ENCODE measurements at regions not wholly inside any gene's neighbourhood (a gene's known extent, or its start where the extent isn't known, plus 50 kb on each side); places are given as distances from the start of the nearest gene placed in this dataset.

DNA sequence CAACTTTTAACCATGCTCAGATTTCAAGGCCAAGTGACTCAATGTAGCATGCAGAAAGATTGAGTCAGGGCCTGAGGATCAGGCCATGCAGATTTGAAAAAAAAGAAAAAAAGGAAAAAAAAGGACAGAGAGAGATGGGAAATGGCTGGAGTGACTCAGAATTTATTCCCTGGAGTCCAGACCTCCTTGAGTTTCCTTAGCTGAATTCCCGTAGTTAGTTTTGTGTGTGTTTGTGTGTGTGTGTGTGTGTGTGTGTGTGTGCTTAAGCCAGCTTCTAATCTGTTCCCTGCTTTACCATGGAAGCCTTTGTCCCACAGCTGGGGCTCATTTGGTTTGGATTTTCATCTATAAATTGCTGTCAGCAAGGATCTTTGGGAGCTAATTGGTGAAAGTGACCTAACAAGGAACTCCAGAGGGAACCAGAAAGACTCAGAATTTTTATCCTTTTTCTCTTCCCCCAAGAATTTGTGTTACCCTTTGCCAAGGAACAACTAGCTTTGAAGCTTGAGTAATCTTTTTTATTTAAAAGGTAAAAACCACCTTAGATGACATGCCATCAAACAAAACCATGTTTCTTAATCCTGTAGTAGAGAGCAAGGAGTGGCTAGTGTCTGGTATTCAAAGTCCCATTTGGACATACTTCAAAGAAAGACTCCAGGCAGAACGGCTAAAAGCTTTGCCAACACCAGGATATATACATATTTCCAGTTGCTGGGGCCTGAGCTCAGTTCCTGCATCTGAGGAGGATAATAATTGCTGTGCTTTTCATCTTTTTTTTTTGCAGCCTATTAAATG lies 109.0 kb upstream of the DDIT4L start:
- TF ChIP-seq, protein P1, sequence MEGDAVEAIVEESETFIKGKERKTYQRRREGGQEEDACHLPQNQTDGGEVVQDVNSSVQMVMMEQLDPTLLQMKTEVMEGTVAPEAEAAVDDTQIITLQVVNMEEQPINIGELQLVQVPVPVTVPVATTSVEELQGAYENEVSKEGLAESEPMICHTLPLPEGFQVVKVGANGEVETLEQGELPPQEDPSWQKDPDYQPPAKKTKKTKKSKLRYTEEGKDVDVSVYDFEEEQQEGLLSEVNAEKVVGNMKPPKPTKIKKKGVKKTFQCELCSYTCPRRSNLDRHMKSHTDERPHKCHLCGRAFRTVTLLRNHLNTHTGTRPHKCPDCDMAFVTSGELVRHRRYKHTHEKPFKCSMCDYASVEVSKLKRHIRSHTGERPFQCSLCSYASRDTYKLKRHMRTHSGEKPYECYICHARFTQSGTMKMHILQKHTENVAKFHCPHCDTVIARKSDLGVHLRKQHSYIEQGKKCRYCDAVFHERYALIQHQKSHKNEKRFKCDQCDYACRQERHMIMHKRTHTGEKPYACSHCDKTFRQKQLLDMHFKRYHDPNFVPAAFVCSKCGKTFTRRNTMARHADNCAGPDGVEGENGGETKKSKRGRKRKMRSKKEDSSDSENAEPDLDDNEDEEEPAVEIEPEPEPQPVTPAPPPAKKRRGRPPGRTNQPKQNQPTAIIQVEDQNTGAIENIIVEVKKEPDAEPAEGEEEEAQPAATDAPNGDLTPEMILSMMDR (IDR thresholded peaks at IDR 0.05): no peak
- TF ChIP-seq POLR2A (IDR thresholded peaks at IDR 0.05): no peak
